Type B pancreatic cell (in vitro differentiated cells): ENCODE measurements at regions not wholly inside any gene's neighbourhood (a gene's known extent, or its start where the extent isn't known, plus 50 kb on each side); places are given as distances from the start of the nearest gene placed in this dataset.

ENCODE experiments used
- DNase-seq: peaks from one replicate; pipeline ENCODE4 v3.0.0; 2021; ENCODE audit warnings: mixed read lengths; ENCODE audit not compliant: unreplicated experiment; ENCODE audit errors: extremely low spot score
- H3K27ac Mint-ChIP-seq: 2 replicates; pipeline ENCODE4 v1.8.0; 2021; ENCODE audit warnings: mild to moderate bottlenecking, mixed read lengths
- H3K27me3 Mint-ChIP-seq: 2 replicates; pipeline ENCODE4 v1.8.0; 2021; ENCODE audit warnings: mixed read lengths
- H3K36me3 Mint-ChIP-seq: 2 replicates; pipeline ENCODE4 v1.8.0; 2021; ENCODE audit warnings: mixed read lengths
- H3K4me1 Mint-ChIP-seq: one replicate; pipeline ENCODE4 v1.8.0; 2021; ENCODE audit warnings: mixed read lengths; ENCODE audit not compliant: unreplicated experiment
- H3K4me3 Mint-ChIP-seq: 2 replicates; pipeline ENCODE4 v1.8.0; 2021; ENCODE audit warnings: mild to moderate bottlenecking, mixed read lengths
- H3K9me3 Mint-ChIP-seq: 2 replicates; pipeline ENCODE4 v1.8.0; 2021; ENCODE audit warnings: mixed read lengths
- TF ChIP-seq, protein P1 (sequence below): fragments of 200-600 bp; sonication (generic); conservative IDR thresholded peaks from 2 replicates; pipeline ENCODE4 v1.5.0; 2021; ENCODE audit warnings: antibody characterized with exemption, mild to moderate bottlenecking

DNA sequence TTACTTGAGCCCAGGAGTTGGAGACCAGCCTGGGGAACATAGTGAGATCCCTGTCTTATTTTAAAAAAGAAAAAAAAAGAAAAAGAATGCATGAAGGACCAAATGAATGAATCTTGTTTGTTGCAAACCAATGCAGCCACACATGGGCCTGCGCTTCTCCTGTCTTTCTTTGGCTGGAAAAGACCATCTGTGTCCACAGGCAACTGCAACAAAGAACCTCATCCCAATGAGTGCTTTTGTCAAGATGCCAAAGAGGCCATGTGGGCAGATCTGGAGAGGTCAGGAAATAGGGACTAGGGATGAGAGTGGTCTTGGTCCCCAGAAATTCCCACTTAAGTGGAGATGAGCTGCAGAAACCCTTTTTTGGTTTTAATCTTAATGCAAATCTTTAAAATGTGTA lies 49.8 kb upstream of the DUSP5 start:
- peaks cover 3% of the 10 kb centered on the region for H3K4me1 Mint-ChIP-seq
- no peak overlapping the region for H3K27ac Mint-ChIP-seq
- no peaks in the 10 kb centered on the region for H3K36me3 Mint-ChIP-seq
- H3K4me3 Mint-ChIP-seq, result no peak overlapping the region
- peaks cover 2% of the 10 kb centered on the region for H3K27me3 Mint-ChIP-seq
- DNase-seq, result no peak
- H3K9me3 Mint-ChIP-seq, result no peaks in the 10 kb centered on the region
- TF ChIP-seq, protein P1, sequence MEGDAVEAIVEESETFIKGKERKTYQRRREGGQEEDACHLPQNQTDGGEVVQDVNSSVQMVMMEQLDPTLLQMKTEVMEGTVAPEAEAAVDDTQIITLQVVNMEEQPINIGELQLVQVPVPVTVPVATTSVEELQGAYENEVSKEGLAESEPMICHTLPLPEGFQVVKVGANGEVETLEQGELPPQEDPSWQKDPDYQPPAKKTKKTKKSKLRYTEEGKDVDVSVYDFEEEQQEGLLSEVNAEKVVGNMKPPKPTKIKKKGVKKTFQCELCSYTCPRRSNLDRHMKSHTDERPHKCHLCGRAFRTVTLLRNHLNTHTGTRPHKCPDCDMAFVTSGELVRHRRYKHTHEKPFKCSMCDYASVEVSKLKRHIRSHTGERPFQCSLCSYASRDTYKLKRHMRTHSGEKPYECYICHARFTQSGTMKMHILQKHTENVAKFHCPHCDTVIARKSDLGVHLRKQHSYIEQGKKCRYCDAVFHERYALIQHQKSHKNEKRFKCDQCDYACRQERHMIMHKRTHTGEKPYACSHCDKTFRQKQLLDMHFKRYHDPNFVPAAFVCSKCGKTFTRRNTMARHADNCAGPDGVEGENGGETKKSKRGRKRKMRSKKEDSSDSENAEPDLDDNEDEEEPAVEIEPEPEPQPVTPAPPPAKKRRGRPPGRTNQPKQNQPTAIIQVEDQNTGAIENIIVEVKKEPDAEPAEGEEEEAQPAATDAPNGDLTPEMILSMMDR, result no peak
